MM.1S (cell line): ENCODE measurements at regions not wholly inside any gene's neighbourhood (a gene's known extent, or its start where the extent isn't known, plus 50 kb on each side); places are given as distances from the start of the nearest gene placed in this dataset.

Experiments
- DNase-seq: peaks from one replicate; pipeline ENCODE4 v3.0.0-alpha.2; 2015
- H2AFZ ChIP-seq: fragments of 300-600 bp; sonication (generic); 2 replicates; pipeline ENCODE4 v1.6.0; 2016; ENCODE audit warnings: antibody characterized with exemption, low read length
- H3F3A ChIP-seq: fragments of 300-600 bp; sonication (generic); 2 replicates; pipeline ENCODE4 v1.6.1; 2016; ENCODE audit warnings: mild to moderate bottlenecking, antibody characterized with exemption, low read length, moderate library complexity, mixed read lengths; ENCODE audit not compliant: insufficient read depth
- H3K27ac ChIP-seq: fragments of 300-600 bp; sonication (generic); 2 replicates; pipeline ENCODE4 v1.5.1; 2016; ENCODE audit warnings: mild to moderate bottlenecking, low read length
- H3K27me3 ChIP-seq: fragments of 300-600 bp; sonication (generic); replicated peaks from 2 replicates; pipeline ENCODE4 v1.6.0; 2016; ENCODE audit warnings: low read length; ENCODE audit not compliant: insufficient read depth
- H3K36me3 ChIP-seq: fragments of 300-600 bp; sonication (generic); replicated peaks from 2 replicates; pipeline ENCODE4 v1.6.1; 2016; ENCODE audit warnings: mild to moderate bottlenecking, low read length, mixed read lengths; ENCODE audit not compliant: insufficient read depth
- H3K4me1 ChIP-seq: fragments of 300-600 bp; sonication (generic); 2 replicates; pipeline ENCODE4 v1.6.1; 2016; ENCODE audit warnings: low read length, mixed read lengths
- H3K4me2 ChIP-seq: fragments of 300-600 bp; sonication (generic); 2 replicates; pipeline ENCODE4 v1.6.0; 2016; ENCODE audit warnings: low read depth, low read length
- H3K4me3 ChIP-seq: fragments of 300-600 bp; sonication (generic); 2 replicates; pipeline ENCODE4 v1.5.1; 2016; ENCODE audit warnings: low read length, mixed read lengths
- H3K79me2 ChIP-seq: fragments of 300-600 bp; sonication (generic); 2 replicates; pipeline ENCODE4 v1.6.1; 2016; ENCODE audit warnings: mixed run types, low read length, mixed read lengths
- H3K9ac ChIP-seq: fragments of 300-600 bp; sonication (generic); 2 replicates; pipeline ENCODE4 v1.6.1; 2016; ENCODE audit warnings: low read length, mixed read lengths
- H3K9me2 ChIP-seq: fragments of 300-600 bp; sonication (generic); replicated peaks from 2 replicates; pipeline ENCODE4 v1.6.1; 2016; ENCODE audit warnings: mild to moderate bottlenecking, low read length, mixed read lengths; ENCODE audit not compliant: insufficient read depth
- H3K9me3 ChIP-seq: fragments of 300-600 bp; sonication (generic); replicated peaks from 2 replicates; pipeline ENCODE4 v1.6.1; 2016; ENCODE audit warnings: mild to moderate bottlenecking, low read length, mixed read lengths; ENCODE audit not compliant: insufficient read depth
- H4K20me1 ChIP-seq: fragments of 300-600 bp; sonication (generic); 2 replicates; pipeline ENCODE4 v1.6.1; 2016; ENCODE audit warnings: mild to moderate bottlenecking, low read length, moderate library complexity, mixed read lengths; ENCODE audit not compliant: insufficient read depth
- EZH2 ChIP-seq: fragments of 300-600 bp; sonication (generic); optimal IDR thresholded peaks from 2 replicates; pipeline ENCODE3; 2017; ENCODE audit warnings: low read depth, mild to moderate bottlenecking, antibody characterized with exemption, low read length, mixed read lengths
- EZH2phosphoT487 ChIP-seq: fragments of 300-600 bp; sonication (generic); IDR thresholded peaks from 2 replicates; pipeline ENCODE4 v1.6.1; 2018; ENCODE audit warnings: antibody characterized with exemption, low read length
- TF ChIP-seq, protein P1 (sequence below): fragments of 300-600 bp; sonication (generic); IDR thresholded peaks from 2 replicates; pipeline ENCODE4 v1.5.1; 2016; ENCODE audit warnings: antibody characterized with exemption, low read length, mixed read lengths

GRCh38 chr4:187042251-187042650, 318.6 kb upstream of the FAT1 start:
- Histone ChIP-seq H3K9me2 (no peaks in the 10 kb centered on the region), H3K27me3 (no peaks in the 10 kb centered on the region), H3K27ac (no peak overlapping the region), H3F3A (no peaks in the 10 kb centered on the region), H3K9me3 (no peaks in the 10 kb centered on the region), H3K9ac (no peak overlapping the region), H2AFZ (no peak overlapping the region), H3K4me2 (no peak overlapping the region), H3K36me3 (no peaks in the 10 kb centered on the region), H3K4me3 (no peak overlapping the region), H3K79me2 (no peaks in the 10 kb centered on the region), H3K4me1 (no peaks in the 10 kb centered on the region), H4K20me1 (no peaks in the 10 kb centered on the region)
- TF ChIP-seq EZH2phosphoT487, result no peak
- no peak for TF ChIP-seq EZH2
- TF ChIP-seq, protein P1, sequence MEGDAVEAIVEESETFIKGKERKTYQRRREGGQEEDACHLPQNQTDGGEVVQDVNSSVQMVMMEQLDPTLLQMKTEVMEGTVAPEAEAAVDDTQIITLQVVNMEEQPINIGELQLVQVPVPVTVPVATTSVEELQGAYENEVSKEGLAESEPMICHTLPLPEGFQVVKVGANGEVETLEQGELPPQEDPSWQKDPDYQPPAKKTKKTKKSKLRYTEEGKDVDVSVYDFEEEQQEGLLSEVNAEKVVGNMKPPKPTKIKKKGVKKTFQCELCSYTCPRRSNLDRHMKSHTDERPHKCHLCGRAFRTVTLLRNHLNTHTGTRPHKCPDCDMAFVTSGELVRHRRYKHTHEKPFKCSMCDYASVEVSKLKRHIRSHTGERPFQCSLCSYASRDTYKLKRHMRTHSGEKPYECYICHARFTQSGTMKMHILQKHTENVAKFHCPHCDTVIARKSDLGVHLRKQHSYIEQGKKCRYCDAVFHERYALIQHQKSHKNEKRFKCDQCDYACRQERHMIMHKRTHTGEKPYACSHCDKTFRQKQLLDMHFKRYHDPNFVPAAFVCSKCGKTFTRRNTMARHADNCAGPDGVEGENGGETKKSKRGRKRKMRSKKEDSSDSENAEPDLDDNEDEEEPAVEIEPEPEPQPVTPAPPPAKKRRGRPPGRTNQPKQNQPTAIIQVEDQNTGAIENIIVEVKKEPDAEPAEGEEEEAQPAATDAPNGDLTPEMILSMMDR, result no peak
- no peak for DNase-seq

GRCh38 chr4:187046471-187046870, 322.8 kb upstream of the FAT1 start:
- H3K27me3 ChIP-seq, result no peaks in the 10 kb centered on the region

DNA sequence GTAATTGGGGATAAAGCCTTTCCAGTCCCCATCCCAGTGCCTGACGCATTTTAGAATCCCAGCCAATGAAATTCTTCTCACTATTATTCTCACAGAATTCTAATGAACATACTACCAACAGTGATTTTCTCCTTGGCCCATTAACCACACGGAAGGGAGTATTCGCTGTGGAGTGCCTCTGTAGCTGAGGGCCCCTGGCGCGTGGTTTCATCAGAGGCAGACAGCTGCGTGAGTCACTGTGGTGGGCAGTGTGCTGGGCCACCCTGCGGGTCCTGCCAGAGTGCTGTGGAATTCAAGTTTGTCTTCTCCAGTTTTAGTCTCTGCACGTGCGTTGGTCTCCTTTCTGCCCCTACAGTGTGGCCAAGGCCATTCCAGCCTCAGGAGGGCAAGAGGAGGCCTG, 335.4 kb upstream of the FAT1 start:
- H3K36me3 ChIP-seq, result no peaks in the 10 kb centered on the region
- no peaks in the 10 kb centered on the region for H3K4me1 ChIP-seq
- H3K27me3 ChIP-seq, result no peaks in the 10 kb centered on the region
- no peak for DNase-seq
- no peaks in the 10 kb centered on the region for H3K79me2 ChIP-seq
- no peaks in the 10 kb centered on the region for H3K9me3 ChIP-seq
- no peak overlapping the region for H3K4me2 ChIP-seq
- H3F3A ChIP-seq, result no peaks in the 10 kb centered on the region
- no peaks in the 10 kb centered on the region for H3K9me2 ChIP-seq
- TF ChIP-seq, protein P1, result no peak
- TF ChIP-seq EZH2phosphoT487, result no peak
- no peak for TF ChIP-seq EZH2
- H3K4me3 ChIP-seq, result no peak overlapping the region
- H3K27ac ChIP-seq, result no peak overlapping the region
- H3K9ac ChIP-seq, result no peak overlapping the region
- no peak overlapping the region for H2AFZ ChIP-seq
- H4K20me1 ChIP-seq, result no peaks in the 10 kb centered on the region

More at GRCh38 chr4:187046471-187046870, 322.8 kb upstream of the FAT1 start:
- Histone ChIP-seq H3K4me2 (no peak overlapping the region), H3K27ac (no peak overlapping the region), H3K4me1 (no peaks in the 10 kb centered on the region), H3K4me3 (no peak overlapping the region), H4K20me1 (no peaks in the 10 kb centered on the region), H2AFZ (no peak overlapping the region), H3K9ac (no peak overlapping the region), H3F3A (no peaks in the 10 kb centered on the region), H3K36me3 (no peaks in the 10 kb centered on the region), H3K79me2 (no peaks in the 10 kb centered on the region), H3K9me2 (no peaks in the 10 kb centered on the region), H3K9me3 (no peaks in the 10 kb centered on the region)
- DNase-seq, result no peak
- no peak for TF ChIP-seq EZH2
- TF ChIP-seq, protein P1, result no peak
